ENCODE measurements at regions not wholly inside any gene's neighbourhood (a gene's known extent, or its start where the extent isn't known, plus 50 kb on each side); places are given as distances from the start of the nearest gene placed in this dataset.

- Mint-ChIP-seq H3K9me3 (no peaks in the 10 kb centered on the region), H3K4me3 (no peak overlapping the region), H3K36me3 (ENCODE audit: low read depth) (no peaks in the 10 kb centered on the region), H3K27me3 (ENCODE audit: insufficient read depth) (no peaks in the 10 kb centered on the region), H3K27ac (no peak overlapping the region), H3K4me1 (peaks cover 7% of the 10 kb centered on the region)
- DNase-seq, result no peak
- TF ChIP-seq, protein P1, sequence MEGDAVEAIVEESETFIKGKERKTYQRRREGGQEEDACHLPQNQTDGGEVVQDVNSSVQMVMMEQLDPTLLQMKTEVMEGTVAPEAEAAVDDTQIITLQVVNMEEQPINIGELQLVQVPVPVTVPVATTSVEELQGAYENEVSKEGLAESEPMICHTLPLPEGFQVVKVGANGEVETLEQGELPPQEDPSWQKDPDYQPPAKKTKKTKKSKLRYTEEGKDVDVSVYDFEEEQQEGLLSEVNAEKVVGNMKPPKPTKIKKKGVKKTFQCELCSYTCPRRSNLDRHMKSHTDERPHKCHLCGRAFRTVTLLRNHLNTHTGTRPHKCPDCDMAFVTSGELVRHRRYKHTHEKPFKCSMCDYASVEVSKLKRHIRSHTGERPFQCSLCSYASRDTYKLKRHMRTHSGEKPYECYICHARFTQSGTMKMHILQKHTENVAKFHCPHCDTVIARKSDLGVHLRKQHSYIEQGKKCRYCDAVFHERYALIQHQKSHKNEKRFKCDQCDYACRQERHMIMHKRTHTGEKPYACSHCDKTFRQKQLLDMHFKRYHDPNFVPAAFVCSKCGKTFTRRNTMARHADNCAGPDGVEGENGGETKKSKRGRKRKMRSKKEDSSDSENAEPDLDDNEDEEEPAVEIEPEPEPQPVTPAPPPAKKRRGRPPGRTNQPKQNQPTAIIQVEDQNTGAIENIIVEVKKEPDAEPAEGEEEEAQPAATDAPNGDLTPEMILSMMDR (conservative IDR thresholded peaks at IDR 0.05), result no peak
- no peak overlapping the region for H3K27ac ChIP-seq (ENCODE audit: low read depth, low read length)
- no peaks in the 10 kb centered on the region for H3K9me3 ChIP-seq (ENCODE audit: control insufficient read depth, low read length)
- no peaks in the 10 kb centered on the region for H3K4me1 ChIP-seq (ENCODE audit: control insufficient read depth, insufficient read depth, low read length)
- H3K4me3 ChIP-seq (ENCODE audit: low read length), result no peak overlapping the region
- 91 to 92% methylated on average over 2 to 4 of the region's 5 CpGs for WGBS, 2 experiments (ENCODE audit: insufficient coverage in 1 of 2, insufficient read length in 1 of 2)
- H3K27me3 ChIP-seq (ENCODE audit: control insufficient read depth, insufficient read depth, low read length, poor library complexity, severe bottlenecking), result no peaks in the 10 kb centered on the region
- no peaks in the 10 kb centered on the region for H3K36me3 ChIP-seq (ENCODE audit: control insufficient read depth, insufficient read depth, low read length)
- no peak overlapping the region for H3K9ac ChIP-seq (ENCODE audit: extremely low read depth, low read length, poor library complexity, severe bottlenecking)
Observed at GRCh38 chr7:52723606-52724005, 311.8 kb upstream of the POM121L12 start.

DNA sequence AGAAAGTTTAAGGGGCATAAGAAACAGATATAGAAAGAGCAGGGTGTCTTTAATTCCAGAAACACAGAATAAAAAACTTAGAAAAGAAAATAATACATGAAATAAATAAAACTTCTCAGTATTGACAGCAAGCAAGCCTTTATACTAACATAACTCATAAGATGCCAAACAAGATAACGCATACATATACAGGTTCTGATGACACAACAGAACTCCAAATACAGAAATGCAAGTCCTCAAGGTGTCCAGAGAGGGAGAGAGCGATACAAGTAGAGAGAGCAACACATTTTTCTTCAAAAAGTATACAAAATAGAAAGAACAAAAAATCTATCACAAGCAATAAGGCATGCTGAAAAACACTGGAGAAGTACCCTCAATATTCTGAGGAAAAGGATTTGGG lies 314.6 kb upstream of the POM121L12 start:
- Histone ChIP-seq H3K4me1 (ENCODE audit: control insufficient read depth, insufficient read depth, low read length) (no peaks in the 10 kb centered on the region), H3K9ac (ENCODE audit: extremely low read depth, low read length, poor library complexity, severe bottlenecking) (no peak overlapping the region), H3K9me3 (ENCODE audit: control insufficient read depth, low read length) (no peaks in the 10 kb centered on the region), H3K27me3 (ENCODE audit: control insufficient read depth, insufficient read depth, low read length, poor library complexity, severe bottlenecking) (no peaks in the 10 kb centered on the region), H3K4me3 (ENCODE audit: low read length) (no peak overlapping the region), H3K36me3 (ENCODE audit: control insufficient read depth, insufficient read depth, low read length) (no peaks in the 10 kb centered on the region), H3K27ac (ENCODE audit: low read depth, low read length) (no peak overlapping the region)
- no peaks in the 10 kb centered on the region for H3K9me3 Mint-ChIP-seq
- DNase-seq, result no peak
- H3K4me1 Mint-ChIP-seq, result peaks cover 7% of the 10 kb centered on the region
- H3K27me3 Mint-ChIP-seq (ENCODE audit: insufficient read depth), result no peaks in the 10 kb centered on the region
- 84 to 100% methylated on average over 1 of the region's 2 CpGs for WGBS, 2 experiments (ENCODE audit: insufficient coverage in 1 of 2, insufficient read length in 1 of 2)
- H3K36me3 Mint-ChIP-seq (ENCODE audit: low read depth), result no peaks in the 10 kb centered on the region
- TF ChIP-seq, protein P1 (conservative IDR thresholded peaks at IDR 0.05), result no peak
- no peak overlapping the region for H3K4me3 Mint-ChIP-seq
- H3K27ac Mint-ChIP-seq, result no peak overlapping the region

- Histone ChIP-seq H3K27ac (ENCODE audit: low read depth, low read length) (no peak overlapping the region), H3K4me1 (ENCODE audit: control insufficient read depth, insufficient read depth, low read length) (no peaks in the 10 kb centered on the region), H3K9ac (ENCODE audit: extremely low read depth, low read length, poor library complexity, severe bottlenecking) (no peak overlapping the region), H3K4me3 (ENCODE audit: low read length) (no peak overlapping the region), H3K36me3 (ENCODE audit: control insufficient read depth, insufficient read depth, low read length) (no peaks in the 10 kb centered on the region), H3K9me3 (ENCODE audit: control insufficient read depth, low read length) (no peaks in the 10 kb centered on the region), H3K27me3 (ENCODE audit: control insufficient read depth, insufficient read depth, low read length, poor library complexity, severe bottlenecking) (no peaks in the 10 kb centered on the region)
- Mint-ChIP-seq H3K36me3 (ENCODE audit: low read depth) (no peaks in the 10 kb centered on the region), H3K4me1 (peaks cover 7% of the 10 kb centered on the region), H3K27ac (no peak overlapping the region), H3K4me3 (no peak overlapping the region), H3K9me3 (no peaks in the 10 kb centered on the region), H3K27me3 (ENCODE audit: insufficient read depth) (no peaks in the 10 kb centered on the region)
- 77 to 100% methylated on average over 2 to 3 of the region's 3 CpGs for WGBS, 2 experiments (ENCODE audit: insufficient coverage in 1 of 2, insufficient read length in 1 of 2)
- DNase-seq, result no peak
- TF ChIP-seq, protein P1 (conservative IDR thresholded peaks at IDR 0.05), result no peak
Observed at GRCh38 chr7:52719677-52720076, 315.8 kb upstream of the POM121L12 start.
